ENCODE measurements at regions not wholly inside any gene's neighbourhood (a gene's known extent, or its start where the extent isn't known, plus 50 kb on each side); places are given as distances from the start of the nearest gene placed in this dataset.

DNA sequence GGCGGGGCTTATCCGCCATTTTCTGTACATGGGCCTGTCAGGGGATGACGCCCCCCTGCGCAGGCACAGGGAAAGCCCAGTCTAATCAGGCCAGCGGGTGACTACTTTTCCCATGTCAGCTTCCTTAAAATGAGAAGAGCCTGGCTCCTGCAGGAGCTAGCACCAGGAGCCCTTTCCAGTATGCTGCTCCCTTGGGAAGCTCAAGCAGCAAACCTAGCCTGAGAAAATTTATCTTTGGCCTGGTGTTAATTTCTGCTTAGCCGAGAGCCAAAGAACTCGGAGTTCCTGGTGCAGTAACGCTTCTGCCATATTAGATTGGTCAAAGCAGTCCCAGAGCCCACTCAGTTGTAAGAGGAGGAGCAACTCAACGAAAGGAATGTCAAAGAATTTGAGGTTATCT is 239.0 kb upstream of the PHYHIPL start:
- Histone ChIP-seq H3K4me3 (ENCODE audit: low read depth, low read length) (no peak overlapping the region), H3K27me3 (no peaks in the 10 kb centered on the region), H3K36me3 (no peaks in the 10 kb centered on the region), H3K9me3 (no peaks in the 10 kb centered on the region), H3K4me1 (peaks cover 2% of the 10 kb centered on the region; the same call in 1 of the 2 replicates)
- no peak for DNase-seq
- TF ChIP-seq, protein P1, sequence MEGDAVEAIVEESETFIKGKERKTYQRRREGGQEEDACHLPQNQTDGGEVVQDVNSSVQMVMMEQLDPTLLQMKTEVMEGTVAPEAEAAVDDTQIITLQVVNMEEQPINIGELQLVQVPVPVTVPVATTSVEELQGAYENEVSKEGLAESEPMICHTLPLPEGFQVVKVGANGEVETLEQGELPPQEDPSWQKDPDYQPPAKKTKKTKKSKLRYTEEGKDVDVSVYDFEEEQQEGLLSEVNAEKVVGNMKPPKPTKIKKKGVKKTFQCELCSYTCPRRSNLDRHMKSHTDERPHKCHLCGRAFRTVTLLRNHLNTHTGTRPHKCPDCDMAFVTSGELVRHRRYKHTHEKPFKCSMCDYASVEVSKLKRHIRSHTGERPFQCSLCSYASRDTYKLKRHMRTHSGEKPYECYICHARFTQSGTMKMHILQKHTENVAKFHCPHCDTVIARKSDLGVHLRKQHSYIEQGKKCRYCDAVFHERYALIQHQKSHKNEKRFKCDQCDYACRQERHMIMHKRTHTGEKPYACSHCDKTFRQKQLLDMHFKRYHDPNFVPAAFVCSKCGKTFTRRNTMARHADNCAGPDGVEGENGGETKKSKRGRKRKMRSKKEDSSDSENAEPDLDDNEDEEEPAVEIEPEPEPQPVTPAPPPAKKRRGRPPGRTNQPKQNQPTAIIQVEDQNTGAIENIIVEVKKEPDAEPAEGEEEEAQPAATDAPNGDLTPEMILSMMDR (IDR thresholded peaks at IDR 0.05; ENCODE audit: low read depth, low read length), result no peak

DNA sequence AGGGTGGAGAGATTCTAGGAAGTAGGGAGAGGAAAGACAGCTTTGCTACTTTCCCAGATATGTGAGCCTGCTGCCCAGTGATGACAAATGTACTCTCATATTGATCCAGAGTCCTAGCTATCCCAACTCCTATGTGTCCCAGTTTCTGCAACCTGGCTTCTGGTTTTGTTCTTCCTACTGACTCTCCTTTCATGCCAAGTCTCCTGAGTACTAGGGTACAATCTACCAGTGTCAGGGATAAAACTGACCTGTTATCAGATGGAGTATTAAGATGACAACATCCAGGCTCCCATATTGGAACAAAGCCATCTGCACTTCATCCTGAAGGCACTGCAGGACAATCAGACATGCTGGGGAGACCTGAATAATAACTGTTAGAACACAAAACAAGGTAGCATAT is 233.7 kb upstream of the PHYHIPL start:
- H3K36me3 ChIP-seq, result no peaks in the 10 kb centered on the region
- no peaks in the 10 kb centered on the region for H3K27me3 ChIP-seq
- peak; percentile 49 for DNase-seq
- H3K4me1 ChIP-seq, result peaks cover 4% of the 10 kb centered on the region; the same call in 1 of the 2 replicates
- H3K4me3 ChIP-seq (ENCODE audit: low read depth, low read length), result no peak overlapping the region
- no peaks in the 10 kb centered on the region for H3K9me3 ChIP-seq
- TF ChIP-seq, protein P1 (IDR thresholded peaks at IDR 0.05; ENCODE audit: low read depth, low read length), result no peak

DNA sequence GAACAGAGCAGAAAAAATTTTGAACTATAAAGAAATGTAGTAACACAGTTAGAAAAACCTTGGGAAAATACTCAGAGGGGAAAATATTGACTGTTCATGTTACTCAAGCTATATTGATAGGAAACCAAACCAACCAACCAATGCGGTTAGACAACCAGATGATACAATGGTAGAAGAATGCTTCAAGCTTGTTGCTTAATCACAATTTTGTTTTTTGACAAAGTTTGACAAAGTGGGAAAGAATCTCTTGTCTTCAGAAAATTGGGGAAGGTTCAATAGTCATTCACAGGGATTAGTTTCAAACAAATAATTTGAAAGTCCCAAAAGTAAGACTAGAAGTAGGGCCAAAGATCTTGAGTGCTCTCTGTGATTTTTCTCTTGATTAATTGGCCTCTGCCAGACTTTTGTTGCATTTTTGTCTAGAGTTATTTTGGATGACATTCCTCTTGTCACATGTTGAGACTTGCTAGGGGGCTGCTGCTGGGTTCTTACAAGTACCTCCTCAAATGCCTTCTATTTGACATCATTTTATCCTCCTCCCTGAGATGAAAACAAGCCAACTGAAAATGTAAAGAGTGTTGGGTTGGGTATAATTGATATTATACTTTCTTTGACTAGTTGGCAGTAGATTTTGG is 233.1 kb upstream of the PHYHIPL start:
- Histone ChIP-seq H3K4me3 (ENCODE audit: low read depth, low read length) (no peak overlapping the region), H3K9me3 (no peaks in the 10 kb centered on the region), H3K27me3 (no peaks in the 10 kb centered on the region), H3K36me3 (no peaks in the 10 kb centered on the region), H3K4me1 (peaks cover 4% of the 10 kb centered on the region; the same call in 1 of the 2 replicates)
- no peak for DNase-seq
- TF ChIP-seq, protein P1 (IDR thresholded peaks at IDR 0.05; ENCODE audit: low read depth, low read length), result no peak

DNA sequence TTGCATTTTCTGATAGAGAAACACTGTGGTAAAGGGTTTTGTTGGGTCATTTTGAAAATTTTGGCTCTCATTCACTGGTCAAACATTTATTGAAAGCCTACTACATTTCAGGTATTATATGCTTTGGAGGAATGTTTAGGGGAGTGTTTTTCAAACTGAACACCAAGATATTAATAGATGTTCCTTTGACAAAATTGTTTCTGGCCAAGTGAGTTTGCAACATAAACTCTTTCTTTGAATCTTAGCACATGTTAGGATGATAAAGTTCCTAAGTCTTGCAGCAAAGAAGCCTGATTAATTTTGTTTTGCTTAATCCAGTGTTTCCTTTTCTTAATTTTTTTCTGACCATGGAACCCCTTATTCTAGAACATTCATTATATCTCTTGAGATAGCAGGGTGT is 232.5 kb upstream of the PHYHIPL start:
- no peak for DNase-seq
- no peaks in the 10 kb centered on the region for H3K27me3 ChIP-seq
- TF ChIP-seq, protein P1 (IDR thresholded peaks at IDR 0.05; ENCODE audit: low read depth, low read length), result no peak
- H3K4me1 ChIP-seq, result peaks cover 4% of the 10 kb centered on the region; the same call in 1 of the 2 replicates
- no peaks in the 10 kb centered on the region for H3K9me3 ChIP-seq
- no peaks in the 10 kb centered on the region for H3K36me3 ChIP-seq
- no peak overlapping the region for H3K4me3 ChIP-seq (ENCODE audit: low read depth, low read length)

DNA sequence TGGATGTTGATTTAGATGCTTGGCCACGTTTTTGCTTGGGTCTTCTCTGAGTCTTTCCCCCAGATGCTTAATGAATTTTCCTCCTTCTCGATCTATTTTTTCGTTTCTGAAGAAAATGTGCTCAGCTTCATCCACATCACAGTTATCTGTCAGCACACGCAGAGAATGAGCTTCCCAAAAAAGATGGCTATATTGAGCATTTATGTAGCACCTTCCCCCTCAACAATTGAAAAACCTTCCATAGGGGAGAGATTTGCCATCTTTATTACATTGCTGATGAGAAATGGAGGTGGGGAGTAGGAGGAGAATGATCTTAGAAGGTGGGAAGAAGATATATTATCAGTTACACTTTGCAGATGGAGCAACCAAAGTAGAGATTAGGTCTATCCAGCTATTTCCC is 228.1 kb upstream of the PHYHIPL start:
- TF ChIP-seq, protein P1 (IDR thresholded peaks at IDR 0.05; ENCODE audit: low read depth, low read length), result no peak
- no peak overlapping the region for H3K4me3 ChIP-seq (ENCODE audit: low read depth, low read length)
- peaks cover 5% of the 10 kb centered on the region for H3K4me1 ChIP-seq
- no peaks in the 10 kb centered on the region for H3K9me3 ChIP-seq
- H3K36me3 ChIP-seq, result no peaks in the 10 kb centered on the region
- no peaks in the 10 kb centered on the region for H3K27me3 ChIP-seq
- no peak for DNase-seq

DNA sequence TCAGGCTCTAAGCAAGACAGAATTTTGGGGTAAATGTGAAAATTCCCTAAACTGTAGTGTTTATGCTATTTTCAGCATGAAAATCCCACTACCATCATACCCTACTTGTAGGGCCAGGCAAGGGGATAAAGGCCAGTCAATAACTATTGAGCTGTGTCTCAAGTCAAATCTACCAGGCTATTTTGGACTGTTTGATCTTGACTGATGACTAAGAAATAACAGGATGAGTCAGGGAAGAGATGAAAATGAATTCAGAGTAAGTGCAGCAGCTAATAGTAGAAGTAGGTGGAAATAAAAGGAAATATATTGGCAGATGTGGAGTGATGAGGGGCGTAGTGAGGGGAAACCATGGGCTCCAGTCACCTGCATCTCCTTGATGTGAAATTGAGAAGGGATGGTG is 225.8 kb upstream of the PHYHIPL start:
- TF ChIP-seq, protein P1 (IDR thresholded peaks at IDR 0.05; ENCODE audit: low read depth, low read length), result no peak
- Histone ChIP-seq H3K4me3 (ENCODE audit: low read depth, low read length) (no peak overlapping the region), H3K4me1 (peaks cover 7% of the 10 kb centered on the region), H3K27me3 (no peaks in the 10 kb centered on the region), H3K36me3 (no peaks in the 10 kb centered on the region), H3K9me3 (no peaks in the 10 kb centered on the region)
- no peak for DNase-seq
